GM12875 (cell line): ENCODE measurements at regions not wholly inside any gene's neighbourhood (a gene's known extent, or its start where the extent isn't known, plus 50 kb on each side); places are given as distances from the start of the nearest gene placed in this dataset.

Source experiments
- H3K4me3 ChIP-seq: one replicate; pipeline ENCODE4 v1.5.1; 2011; ENCODE audit warnings: low read depth, low read length, control low read depth
- CTCF ChIP-seq: IDR thresholded peaks from 2 replicates; pipeline ENCODE4 v1.5.1; 2011; ENCODE audit warnings: low read depth, mild to moderate bottlenecking, control low read depth, inconsistent platforms, low read length, moderate library complexity, borderline replicate concordance; ENCODE audit not compliant: insufficient read depth

DNA sequence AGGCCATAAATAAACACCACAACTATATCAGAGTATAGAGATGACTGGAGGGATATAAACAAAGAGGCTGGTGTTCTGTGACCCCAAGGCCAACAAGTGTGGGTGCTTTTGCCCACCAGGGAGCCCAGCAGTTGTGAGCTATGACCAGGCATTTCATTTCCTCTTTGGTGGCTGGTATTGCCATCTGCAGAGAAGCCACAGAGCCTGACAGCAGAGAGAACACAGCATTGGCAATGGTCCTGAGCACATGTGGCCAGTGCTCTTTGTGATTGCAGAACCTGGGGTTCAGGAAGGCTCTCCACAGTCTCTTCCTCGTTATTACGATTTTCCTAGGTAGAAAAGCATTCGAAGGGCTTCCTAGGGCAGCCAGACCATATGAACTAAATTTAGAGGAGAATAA lies 112.3 kb downstream of the TM2D1 start:
- H3K4me3 ChIP-seq, result no peak overlapping the region
- no peak for TF ChIP-seq CTCF

- no peak overlapping the region for H3K4me3 ChIP-seq
- TF ChIP-seq CTCF, result no peak
These were observed 115.9 kb downstream of the TM2D1 start for GRCh38 chr1:61609040-61609439.

- TF ChIP-seq CTCF, result no peak
- no peak overlapping the region for H3K4me3 ChIP-seq
These were observed 117.5 kb downstream of the TM2D1 start for GRCh38 chr1:61607448-61607847.

DNA sequence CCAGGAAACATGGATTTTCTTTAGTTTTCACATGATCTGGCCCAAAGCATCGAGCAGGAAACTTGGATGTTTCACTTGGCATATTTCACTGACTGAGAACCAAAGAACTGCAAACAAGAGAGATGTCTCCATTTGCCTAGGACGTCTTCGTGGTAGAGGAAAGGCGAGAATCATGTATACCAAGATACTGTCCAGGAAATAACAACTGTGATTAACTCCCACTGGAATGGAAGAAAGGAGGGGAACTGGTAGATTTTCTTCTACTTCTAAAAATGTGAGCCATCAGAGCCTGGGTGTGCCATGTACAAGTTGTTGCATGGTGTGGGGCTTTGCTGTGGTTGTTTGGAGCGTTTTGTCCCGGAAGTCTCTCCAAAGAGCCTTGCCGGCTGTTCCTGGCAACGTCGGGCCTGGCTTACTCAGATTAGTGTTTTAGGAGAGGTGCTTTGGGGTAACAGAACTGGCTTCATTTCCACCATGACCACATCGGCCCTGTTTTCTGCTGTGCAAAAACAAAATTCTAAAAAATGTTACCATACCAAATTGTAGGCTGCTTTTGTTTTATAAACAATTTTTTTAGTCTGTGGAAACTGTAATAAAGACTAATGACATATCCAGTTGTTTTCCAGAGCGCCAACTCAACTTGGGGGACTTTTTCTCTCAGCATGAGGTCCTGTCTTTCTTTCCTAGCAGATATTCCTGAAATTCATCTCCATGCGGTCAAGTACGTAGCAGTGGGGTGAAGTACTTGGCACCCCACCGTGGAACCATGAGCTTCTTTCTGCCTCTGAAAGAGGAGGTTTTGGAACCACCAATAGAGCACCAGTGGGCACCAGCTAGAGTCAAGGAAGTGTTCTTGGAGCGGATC lies 118.3 kb downstream of the TM2D1 start:
- no peak for TF ChIP-seq CTCF

DNA sequence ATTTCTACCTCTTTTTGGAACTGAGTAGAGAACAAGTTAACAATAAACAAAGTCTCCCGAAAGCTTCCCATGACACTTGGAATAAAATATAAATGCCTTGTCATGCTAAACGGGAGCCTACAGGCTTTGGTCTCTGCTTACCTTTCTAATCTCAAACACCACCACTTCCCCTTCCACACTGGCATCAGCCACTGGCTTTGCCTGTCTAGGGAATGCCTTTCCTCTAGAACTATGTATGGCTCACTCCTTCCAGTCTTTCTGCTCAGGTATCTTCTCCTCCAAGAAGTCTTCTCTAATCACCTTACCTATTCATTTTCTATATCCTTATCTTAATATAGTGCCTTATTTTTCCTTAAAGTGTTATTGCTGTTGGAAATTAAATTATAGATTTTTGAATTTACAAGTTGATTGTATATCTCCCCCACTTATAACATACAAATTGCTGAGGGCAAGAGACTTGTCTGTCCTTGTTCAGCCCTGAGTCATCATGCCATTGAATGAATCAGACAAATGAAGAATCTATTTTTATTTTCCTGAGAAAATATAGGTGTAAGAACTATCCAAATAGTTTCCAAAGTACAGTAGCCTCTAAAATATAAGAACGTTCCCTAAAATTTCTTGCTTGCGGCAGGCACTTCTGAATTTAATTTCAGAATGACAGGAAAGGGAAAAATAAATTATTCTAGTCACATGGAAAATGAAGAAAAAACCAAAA lies 119.2 kb downstream of the TM2D1 start:
- H3K4me3 ChIP-seq, result no peak overlapping the region
- TF ChIP-seq CTCF, result no peak

More for the DNA sequence above, 118.3 kb downstream of the TM2D1 start:
- no peak overlapping the region for H3K4me3 ChIP-seq

DNA sequence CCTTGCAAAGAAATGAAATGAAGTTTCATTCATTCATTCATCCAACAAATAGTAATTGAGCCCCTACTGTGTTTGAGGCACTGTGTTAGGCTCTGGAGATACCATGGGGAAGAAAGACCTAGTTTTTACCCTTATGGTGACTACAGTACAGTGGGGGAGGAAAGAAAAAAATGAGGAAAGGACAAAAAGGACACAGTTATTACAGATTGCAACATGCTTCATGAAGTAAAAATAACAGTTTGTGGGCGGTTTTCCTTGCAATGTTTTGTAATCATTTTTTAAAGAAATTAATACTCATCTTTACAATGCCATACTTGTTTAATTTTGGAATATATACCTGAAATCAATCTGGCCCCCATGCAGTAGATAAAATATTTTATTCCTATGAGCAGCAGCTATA lies 120.3 kb downstream of the TM2D1 start:
- TF ChIP-seq CTCF, result no peak

More for the DNA sequence above, 120.3 kb downstream of the TM2D1 start:
- H3K4me3 ChIP-seq, result no peak overlapping the region
